ENCODE measurements at regions not wholly inside any gene's neighbourhood (a gene's known extent, or its start where the extent isn't known, plus 50 kb on each side); places are given as distances from the start of the nearest gene placed in this dataset.
A peak's percentile ranks its signal among the peaks of the same experiment; 100 is the strongest.

DNA sequence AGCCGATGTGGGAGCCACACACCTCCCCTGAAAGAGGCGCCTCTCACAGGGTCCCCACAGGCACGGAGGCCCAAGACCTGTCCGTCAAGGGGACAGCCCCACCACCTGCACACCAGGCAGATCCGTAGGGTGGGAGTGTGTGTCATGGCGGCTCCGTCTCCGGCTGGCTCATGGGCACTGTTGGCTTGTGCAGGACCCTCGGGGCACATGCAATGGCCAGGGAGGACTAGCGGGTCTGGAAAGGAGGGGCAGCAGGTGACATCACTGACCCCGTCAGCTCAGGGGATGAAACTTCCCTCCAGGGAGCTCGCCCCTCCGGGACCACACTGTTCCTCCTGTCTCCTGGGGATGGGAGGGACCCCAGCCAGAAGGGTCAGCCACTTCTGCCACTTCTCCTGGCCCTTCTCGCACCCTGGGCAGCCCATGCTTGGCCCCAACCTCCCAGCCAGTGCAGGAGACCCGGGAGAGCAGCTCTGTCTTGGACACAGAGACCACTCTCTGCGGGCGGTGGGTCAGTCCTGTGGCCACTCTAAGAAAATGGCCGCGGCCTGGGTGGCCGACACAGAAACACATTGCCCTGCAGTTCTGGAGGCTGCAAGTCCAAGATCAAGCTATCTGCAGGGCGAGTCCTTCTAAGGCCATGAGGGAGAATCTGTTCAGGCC, 75.1 kb upstream of the TWIST2 start:
- Histone ChIP-seq H3K9ac (ENCODE audit: insufficient read depth in 1 of 2, low read length in 2 of 2) (no peak overlapping the region), H3K36me3 (ENCODE audit: control insufficient read depth in 4 of 4, insufficient read depth in 4 of 4, low read length in 4 of 4) (no peaks in the 10 kb centered on the region), H3K4me3 (no peak overlapping the region), H3K9me3 (ENCODE audit: control insufficient read depth in 4 of 4, insufficient read depth in 3 of 4, low read length in 3 of 4) (peaks cover 0 to 3% (median 0%) of the 10 kb centered on the region in 4 donors), H3K27ac (ENCODE audit: low read depth in 1 of 2, low read length in 1 of 2) (no peak overlapping the region), H3K27me3 (ENCODE audit: control insufficient read depth in 3 of 3, insufficient read depth in 3 of 3, low read length in 2 of 3) (peaks cover 0 to 41% (median 23%) of the 10 kb centered on the region in 3 donors), H3K4me1 (ENCODE audit: control insufficient read depth in 5 of 5, insufficient read depth in 5 of 5, low read length in 5 of 5) (peaks cover 0 to 30% (median 9%) of the 10 kb centered on the region in 5 donors)
- ATAC-seq (ENCODE audit: insufficient read depth, low FRiP score) (no peak), DNase-seq (no peak)
- TF ChIP-seq, protein P1, sequence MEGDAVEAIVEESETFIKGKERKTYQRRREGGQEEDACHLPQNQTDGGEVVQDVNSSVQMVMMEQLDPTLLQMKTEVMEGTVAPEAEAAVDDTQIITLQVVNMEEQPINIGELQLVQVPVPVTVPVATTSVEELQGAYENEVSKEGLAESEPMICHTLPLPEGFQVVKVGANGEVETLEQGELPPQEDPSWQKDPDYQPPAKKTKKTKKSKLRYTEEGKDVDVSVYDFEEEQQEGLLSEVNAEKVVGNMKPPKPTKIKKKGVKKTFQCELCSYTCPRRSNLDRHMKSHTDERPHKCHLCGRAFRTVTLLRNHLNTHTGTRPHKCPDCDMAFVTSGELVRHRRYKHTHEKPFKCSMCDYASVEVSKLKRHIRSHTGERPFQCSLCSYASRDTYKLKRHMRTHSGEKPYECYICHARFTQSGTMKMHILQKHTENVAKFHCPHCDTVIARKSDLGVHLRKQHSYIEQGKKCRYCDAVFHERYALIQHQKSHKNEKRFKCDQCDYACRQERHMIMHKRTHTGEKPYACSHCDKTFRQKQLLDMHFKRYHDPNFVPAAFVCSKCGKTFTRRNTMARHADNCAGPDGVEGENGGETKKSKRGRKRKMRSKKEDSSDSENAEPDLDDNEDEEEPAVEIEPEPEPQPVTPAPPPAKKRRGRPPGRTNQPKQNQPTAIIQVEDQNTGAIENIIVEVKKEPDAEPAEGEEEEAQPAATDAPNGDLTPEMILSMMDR (IDR thresholded peaks at IDR 0.05; ENCODE audit: control extremely low read depth, extremely low read depth) = no peak
- 91 to 92% methylated on average over 21 of the region's 21 CpGs for WGBS, 2 donors

DNA sequence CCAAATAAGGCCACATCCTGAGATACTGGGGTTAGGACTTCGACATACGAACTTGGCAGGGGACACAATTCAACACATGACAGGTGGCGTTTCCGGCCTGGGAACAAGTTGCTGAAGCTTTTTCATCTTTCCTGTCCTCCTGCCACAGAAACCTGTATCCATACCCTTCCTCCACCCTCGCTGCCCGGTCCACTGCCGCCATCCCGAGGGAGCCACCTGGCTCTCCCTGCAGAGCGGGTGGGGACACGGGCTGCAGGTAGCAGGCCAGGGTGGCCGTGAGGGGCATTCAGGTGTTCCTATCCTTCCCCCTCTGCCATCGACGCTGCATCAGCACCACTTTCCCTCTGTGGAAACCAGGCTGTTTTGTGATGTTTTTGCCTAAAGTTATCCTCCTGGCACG, 74.4 kb upstream of the TWIST2 start:
- TF ChIP-seq, protein P1 (IDR thresholded peaks at IDR 0.05; ENCODE audit: control extremely low read depth, extremely low read depth) = no peak
- Histone ChIP-seq H3K9me3 (ENCODE audit: control insufficient read depth in 4 of 4, insufficient read depth in 3 of 4, low read length in 3 of 4) (peaks cover 0 to 3% (median 0%) of the 10 kb centered on the region in 4 donors), H3K36me3 (ENCODE audit: control insufficient read depth in 4 of 4, insufficient read depth in 4 of 4, low read length in 4 of 4) (no peaks in the 10 kb centered on the region), H3K4me3 (no peak overlapping the region), H3K9ac (ENCODE audit: insufficient read depth in 1 of 2, low read length in 2 of 2) (no peak overlapping the region), H3K27me3 (ENCODE audit: control insufficient read depth in 3 of 3, insufficient read depth in 3 of 3, low read length in 2 of 3) (peaks cover 0 to 36% (median 16%) of the 10 kb centered on the region in 3 donors), H3K27ac (ENCODE audit: low read depth in 1 of 2, low read length in 1 of 2) (no peak overlapping the region), H3K4me1 (ENCODE audit: control insufficient read depth in 5 of 5, insufficient read depth in 5 of 5, low read length in 5 of 5) (peaks cover 0 to 30% (median 9%) of the 10 kb centered on the region in 5 donors)
- 87 to 92% methylated on average over 14 of the region's 14 CpGs for WGBS, 2 donors
- ATAC-seq (ENCODE audit: insufficient read depth, low FRiP score) = no peak
- DNase-seq = no peak

DNA sequence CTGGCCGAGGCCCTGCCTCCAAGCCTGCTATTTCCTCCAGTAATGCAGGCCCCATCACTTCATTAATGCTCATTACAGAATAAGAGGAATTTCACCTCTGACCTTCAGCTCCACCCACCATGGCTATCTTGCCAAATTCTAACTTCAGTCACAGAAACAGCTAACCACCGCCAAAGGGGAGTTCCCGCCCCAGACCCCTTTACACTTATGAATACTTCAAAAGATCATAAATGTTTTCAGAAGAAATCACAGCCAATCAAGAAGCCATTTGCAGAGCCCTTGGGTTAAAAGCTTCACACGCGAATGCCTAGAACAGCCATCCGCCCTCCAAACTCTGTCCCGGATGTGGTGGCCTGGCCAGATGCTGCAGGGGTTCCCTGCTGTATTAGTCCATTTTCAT, 73.8 kb upstream of the TWIST2 start:
- H3K27me3 ChIP-seq (ENCODE audit: control insufficient read depth in 3 of 3, insufficient read depth in 3 of 3, low read length in 2 of 3) = peaks cover 0 to 31% (median 10%) of the 10 kb centered on the region in 3 donors
- H3K9me3 ChIP-seq (ENCODE audit: control insufficient read depth in 4 of 4, insufficient read depth in 3 of 4, low read length in 3 of 4) = peaks cover 0 to 3% (median 0%) of the 10 kb centered on the region in 4 donors
- ATAC-seq (ENCODE audit: insufficient read depth, low FRiP score) = no peak
- WGBS, 2 donors = 74 to 85% methylated on average over 7 of the region's 7 CpGs
- H3K36me3 ChIP-seq (ENCODE audit: control insufficient read depth in 4 of 4, insufficient read depth in 4 of 4, low read length in 4 of 4) = no peaks in the 10 kb centered on the region
- H3K4me1 ChIP-seq (ENCODE audit: control insufficient read depth in 5 of 5, insufficient read depth in 5 of 5, low read length in 5 of 5) = peaks cover 0 to 30% (median 9%) of the 10 kb centered on the region in 5 donors
- H3K4me3 ChIP-seq = no peak overlapping the region
- peak; percentile 92 to 98 (median 98) for DNase-seq
- no peak overlapping the region for H3K27ac ChIP-seq (ENCODE audit: low read depth in 1 of 2, low read length in 1 of 2)
- TF ChIP-seq, protein P1 (IDR thresholded peaks at IDR 0.05; ENCODE audit: control extremely low read depth, extremely low read depth) = no peak
- H3K9ac ChIP-seq (ENCODE audit: insufficient read depth in 1 of 2, low read length in 2 of 2) = no peak overlapping the region
